GM18498 (cell line): ENCODE measurements at regions not wholly inside any gene's neighbourhood (a gene's known extent, or its start where the extent isn't known, plus 50 kb on each side); places are given as distances from the start of the nearest gene placed in this dataset.

Source experiments
- ATAC-seq: cut with Tn5 transposase; IDR thresholded peaks from one replicate; pipeline ENCODE4 v1.9.1; 2021; ENCODE audit warnings: mild to moderate bottlenecking, moderate library complexity; ENCODE audit not compliant: unreplicated experiment

DNA sequence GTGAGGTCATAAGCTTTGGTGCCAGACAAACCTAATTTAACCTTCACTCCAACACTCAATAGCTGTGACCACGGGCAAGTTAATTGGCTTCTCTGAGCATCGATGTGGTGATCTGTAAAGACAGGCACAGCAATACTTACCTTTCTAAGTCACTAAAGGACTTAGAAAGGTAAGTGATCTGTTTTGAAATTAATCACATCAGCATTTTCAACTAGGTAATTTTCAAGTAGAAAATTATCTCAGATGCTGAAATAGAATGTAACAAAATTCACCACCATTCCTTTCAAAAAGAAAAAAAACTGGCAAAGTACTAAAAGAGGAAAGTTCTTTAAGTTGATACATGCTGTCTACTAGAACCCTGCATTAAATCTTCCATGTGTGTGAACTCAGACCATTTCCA, 354.5 kb downstream of the ICE1 start:
- ATAC-seq = no peak

DNA sequence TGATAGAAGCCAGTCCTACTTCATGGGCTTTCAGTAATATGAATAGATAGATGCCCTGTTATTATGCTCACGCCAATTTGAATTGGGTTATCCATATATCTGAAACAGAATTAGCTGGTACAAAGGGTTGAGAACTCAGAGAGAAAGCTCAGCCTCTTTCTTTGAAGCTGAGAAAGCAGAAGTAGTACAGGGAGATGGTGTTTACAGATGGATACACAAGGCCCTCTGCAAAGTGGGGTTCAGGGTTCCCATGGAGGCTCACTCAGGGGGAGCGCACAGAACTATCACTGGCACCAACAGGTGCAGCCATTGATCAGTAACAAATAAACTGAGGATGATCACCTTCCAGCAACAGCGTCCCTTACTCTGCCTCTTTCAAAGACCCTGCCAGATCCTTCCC, 349.7 kb downstream of the ICE1 start:
- ATAC-seq = no peak

DNA sequence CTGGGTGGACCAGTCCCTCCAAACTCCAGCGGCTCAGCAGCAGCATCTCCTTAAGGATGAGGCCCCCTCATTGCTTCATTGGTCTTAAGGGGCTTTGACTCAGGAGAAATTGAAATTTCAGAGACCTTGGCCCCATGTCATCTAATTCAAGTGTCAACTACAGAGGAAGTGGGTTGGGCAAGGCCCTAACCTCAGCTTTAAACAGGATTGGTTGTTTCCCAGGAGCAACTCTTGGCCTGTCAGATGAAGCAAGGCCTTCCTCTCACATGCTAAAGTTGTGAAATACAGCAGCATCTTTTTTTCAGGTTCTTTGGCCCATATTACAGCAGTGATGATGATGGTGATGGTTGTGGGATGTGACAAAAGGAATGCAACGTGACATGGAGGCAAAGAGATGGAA, 348.3 kb downstream of the ICE1 start:
- no peak for ATAC-seq

DNA sequence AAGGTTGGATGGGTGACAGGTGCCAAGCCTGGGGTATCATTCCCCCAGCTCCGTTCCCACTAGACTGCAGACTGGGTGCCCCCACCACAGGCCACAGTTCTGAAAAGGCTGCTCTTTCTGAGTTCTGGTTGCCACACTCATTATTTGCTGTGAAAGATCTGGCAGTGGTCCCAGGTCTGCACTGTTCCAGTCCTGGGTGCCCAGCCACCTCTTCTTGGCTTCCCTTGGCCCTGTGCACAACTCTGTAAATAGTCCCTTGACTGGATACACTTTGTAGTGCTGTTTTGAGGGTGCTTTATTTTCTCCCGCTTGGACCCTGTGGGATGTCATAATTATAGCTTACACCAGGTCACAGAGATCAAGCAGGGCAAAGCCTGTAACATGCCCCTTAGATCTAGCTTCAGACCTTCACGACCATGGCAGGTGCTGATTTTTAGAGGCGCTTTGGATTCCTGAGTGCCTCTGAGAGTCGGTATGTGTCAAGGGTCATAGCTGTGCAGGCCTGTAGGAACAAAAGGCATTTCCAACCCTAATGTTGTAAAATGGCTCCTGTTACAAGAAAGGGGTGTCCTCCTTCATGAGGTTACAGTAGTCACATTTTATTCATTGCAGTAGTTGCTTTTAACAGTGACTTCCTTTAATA, 344.9 kb downstream of the ICE1 start:
- ATAC-seq = no peak

DNA sequence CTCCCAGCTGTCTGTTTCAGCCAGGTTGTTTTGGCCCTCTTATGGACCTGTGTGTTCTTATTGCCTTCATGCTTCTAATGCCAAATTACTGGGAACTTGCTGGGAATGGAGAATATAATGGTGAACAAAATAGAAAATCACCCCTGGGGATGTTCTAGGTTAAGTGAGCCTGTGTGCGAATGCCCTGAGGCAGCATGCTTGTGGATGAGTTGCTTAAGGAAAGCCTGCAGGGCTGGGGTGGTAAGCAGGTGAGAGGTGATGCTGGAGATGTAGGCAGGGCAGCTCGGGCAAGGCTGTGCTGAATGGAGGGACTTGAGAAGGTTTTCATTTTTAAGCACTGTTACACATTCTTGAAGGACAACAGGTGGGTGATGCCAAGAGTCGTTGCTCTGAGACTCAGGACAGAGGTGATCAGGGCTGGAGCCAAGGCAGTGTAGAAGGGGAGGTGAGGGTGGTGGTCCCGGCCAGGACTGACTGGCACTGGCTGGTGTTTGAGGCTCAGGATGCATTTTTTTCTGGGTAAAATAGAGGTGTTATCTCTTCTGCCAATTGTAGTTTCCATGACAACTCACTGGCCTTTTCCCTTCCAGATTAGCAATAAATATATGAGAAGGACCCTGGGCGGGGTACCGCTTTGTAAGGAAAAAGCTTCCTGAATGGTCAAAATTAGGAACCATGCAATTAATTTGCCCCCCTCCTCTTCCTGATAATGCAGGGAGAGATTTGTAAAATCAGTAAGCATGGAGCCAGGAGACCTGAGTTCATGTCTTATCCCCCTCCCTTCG, 342.8 kb downstream of the ICE1 start:
- ATAC-seq = no peak

DNA sequence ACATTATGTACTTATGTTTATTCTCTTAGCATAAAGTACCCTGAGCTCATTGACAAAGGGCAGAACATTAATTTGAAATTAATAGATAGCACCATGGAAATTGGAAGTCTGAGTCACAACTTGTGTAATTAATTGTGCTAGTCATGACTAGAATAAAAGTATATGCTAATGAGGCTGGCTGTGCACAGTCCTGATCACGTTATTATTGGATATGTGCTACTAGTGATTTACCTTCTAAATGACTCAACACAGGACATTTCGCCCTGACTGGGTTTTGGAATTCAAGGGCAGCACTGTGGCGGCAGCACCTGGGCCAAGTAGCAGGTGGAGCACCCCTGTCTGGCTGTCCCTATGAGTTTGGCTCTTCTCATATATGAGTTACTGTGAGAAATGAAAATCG, 341.8 kb downstream of the ICE1 start:
- ATAC-seq = no peak

DNA sequence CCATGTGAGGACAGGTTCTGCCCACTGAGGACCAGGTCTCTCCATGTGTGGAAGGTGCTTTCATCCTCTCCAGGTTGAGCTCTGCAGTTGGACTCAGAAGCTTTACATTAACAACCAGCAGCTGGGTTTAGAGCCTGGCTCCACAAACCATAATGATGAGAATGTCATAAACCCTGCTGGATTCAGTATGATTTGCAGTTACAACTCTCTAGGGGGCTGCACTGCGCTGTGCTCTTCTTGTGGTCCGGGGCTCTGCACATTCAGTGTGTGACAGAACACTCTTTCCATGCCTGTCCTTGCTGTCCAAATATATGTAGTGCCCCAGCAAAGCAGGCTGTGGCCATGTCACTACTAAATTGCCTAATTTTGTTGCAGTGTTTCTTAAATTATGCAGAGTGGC, 334.3 kb downstream of the ICE1 start:
- ATAC-seq = no peak

DNA sequence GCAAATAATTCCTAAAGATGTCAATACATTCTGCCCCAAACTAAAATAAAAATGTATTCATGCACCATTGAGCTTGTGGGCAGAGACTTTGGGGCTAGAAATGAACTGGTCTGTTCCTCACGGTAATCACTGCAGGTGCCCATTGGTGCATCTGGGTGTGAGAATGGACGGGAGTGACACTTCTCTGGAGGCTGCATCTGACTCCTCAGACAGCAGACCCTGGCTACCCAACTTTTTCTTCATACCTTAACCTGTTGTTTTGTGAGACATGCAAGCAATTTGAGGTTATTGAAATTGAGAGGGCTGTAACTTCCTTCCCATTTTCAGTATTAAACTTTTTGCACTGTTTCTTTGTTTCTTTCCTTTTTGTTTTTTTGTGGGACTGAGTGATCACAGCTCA, 333.4 kb downstream of the ICE1 start:
- peak; percentile 58 for ATAC-seq

DNA sequence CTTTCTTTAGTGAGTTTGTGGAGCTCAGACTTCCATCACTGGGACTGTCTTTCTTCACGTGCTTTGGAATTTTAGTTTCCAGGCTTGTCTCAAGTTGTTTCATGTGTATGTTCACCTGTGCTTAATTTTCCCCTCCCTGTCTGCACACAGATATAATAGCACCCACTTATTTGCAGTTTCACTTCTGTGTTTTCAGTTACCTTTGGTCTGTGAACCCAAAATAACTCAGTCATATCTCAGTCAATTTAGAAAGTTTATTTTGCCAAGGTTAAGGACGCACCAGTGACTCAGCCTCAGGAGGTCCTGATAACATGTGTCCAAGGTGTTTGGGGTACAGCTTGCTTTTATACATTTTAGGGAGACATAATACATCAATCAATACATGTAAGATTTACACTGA, 330.4 kb downstream of the ICE1 start:
- ATAC-seq = peak; percentile 64

DNA sequence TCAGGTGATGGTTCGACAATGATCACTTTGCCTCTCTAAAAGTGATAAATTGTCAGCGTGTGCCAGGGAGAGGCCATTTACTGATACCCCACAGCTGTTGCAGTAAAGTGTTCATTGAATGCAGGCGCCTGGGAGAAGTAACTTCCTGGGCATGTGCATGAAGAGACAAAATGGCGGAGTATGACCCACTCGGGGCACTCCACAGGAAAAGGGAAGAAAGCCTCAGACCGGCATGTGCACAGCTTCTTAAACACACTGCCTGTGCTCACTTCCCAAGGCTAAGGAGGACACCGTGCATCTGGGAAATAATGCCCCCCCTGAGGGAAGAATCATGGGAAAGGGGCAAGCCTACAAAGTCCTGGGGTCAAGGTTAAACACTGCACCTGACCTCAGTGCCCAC, 329.5 kb downstream of the ICE1 start:
- ATAC-seq = no peak

DNA sequence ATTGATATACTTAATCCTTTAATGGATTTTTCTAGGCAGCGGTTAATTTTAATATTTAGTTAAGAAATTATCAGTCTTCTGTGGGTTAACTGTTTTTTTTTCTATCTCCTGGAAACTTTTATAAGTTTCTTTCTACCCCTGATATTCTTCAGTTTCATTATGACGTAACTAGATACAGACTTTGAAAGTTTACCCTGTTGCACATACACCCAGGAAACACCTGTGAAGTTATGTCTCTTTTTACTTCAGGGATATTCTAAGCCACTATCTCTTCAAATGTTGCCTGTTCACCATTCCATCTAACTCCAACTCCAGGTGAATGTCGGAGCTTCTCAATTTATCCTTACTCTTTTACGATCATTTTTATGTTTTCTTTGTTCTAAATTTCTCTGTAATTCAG, 329.0 kb downstream of the ICE1 start:
- ATAC-seq = peak; percentile 42

DNA sequence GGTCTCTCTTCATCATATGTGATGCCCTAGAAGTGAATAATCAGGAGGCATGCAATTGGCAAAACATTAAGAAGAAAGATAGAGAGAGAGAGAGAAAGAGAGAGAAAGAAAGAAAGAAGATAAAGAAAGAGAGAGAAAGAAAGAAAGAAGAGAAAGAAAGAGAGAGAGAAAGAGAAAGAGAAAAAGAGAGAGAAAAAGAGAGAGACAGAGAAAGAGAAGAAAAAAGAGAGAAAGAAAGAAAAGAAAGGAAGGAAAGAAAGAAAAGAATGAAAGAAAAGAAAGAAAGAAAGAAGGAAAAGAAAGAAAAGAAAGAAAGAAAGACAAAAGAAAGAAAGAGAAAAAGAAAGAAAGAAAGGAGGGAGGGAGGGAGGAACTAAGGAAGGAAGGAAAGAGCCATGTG, 318.9 kb downstream of the ICE1 start:
- no peak for ATAC-seq

DNA sequence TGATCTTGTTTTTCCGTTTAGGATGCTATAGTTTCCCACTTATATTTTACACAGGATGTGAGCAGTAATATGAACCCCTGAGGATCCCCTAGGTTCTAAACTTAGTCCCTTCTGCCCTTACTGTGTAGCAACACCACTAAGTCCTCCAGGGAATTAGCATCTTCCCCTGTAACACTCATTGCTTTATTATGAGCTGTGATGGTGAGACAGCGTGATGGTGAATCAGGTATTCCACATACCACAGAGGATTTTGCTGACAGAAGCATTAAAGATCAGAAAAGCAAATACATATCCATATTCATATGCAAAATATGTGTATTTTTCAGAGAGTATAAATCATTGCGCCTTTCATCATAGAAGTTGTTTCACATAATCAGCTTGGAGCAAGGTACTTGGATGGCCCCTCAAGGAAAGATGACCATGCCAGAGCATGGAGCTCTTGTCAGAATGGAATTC, 317.0 kb downstream of the ICE1 start:
- ATAC-seq = peak; percentile 22

DNA sequence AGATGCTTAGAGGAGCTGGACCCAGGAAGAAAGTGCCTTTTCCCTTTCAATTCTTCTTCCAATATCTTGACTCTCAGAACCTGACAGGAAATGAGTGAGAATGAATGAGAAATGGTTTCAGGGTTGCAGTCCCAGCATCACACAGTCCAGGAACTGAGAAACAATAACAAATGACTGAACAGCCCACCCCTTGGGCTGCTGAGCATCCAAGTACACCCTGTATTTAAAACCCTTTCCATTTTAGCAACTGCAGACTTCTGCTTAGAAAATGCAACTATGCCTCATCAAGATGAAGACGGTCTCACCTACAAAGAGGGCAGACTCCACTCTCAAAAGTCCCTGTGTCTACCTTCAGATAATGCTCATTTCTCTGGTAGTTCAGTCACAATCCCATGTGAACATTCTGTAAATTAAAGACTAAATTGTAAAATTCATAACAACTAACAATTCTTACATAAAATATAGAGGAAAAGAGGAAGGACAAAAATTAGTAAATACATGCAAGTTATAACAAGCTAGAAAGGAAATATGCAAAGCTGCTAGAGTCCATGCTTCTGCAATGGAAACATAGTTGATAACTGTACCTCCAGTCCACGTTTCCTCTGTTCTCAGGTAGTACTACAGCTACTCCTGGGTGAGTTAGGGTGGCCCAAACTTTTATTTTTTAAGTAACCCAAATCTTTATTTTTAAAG, 316.5 kb downstream of the ICE1 start:
- peak; percentile 88 for ATAC-seq

DNA sequence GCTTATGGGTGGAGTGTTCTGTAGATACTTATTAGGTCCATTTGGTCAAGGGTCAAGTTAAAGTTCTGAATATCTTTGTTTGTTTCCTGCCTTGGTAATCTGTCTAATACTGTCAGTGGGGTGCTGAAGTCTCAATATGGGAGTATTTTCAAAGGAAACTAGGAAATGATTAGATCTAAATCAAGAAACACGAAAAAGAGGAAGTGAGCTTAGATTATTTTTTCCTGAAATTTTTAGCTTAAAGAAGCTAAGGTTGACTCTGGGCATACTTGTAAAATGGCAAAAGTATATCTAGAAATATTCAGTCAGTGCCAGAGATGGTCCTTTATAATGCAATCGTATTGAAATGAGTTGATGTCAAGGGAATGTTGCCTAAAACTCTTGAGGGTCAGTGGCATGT, 313.5 kb downstream of the ICE1 start:
- ATAC-seq = no peak

DNA sequence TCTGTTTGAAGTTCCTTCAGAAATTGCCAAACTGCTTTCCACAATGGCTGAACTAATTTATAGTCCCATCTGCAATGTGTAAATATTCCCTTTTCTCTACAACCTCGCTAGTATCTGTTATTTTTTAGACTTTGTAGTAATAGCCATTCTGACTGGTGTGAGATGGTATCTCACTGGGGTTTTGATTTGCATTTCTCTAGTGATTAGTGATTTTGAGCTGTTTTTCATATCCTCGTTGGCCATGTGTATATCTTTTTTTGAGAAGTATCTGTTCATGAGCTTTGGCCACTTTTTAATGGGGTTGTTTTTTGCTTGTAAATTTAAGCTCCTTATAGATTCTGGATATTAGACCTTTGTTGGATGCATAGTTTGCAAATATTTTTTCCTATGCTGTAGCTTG, 310.6 kb downstream of the ICE1 start:
- peak; percentile 45 for ATAC-seq

DNA sequence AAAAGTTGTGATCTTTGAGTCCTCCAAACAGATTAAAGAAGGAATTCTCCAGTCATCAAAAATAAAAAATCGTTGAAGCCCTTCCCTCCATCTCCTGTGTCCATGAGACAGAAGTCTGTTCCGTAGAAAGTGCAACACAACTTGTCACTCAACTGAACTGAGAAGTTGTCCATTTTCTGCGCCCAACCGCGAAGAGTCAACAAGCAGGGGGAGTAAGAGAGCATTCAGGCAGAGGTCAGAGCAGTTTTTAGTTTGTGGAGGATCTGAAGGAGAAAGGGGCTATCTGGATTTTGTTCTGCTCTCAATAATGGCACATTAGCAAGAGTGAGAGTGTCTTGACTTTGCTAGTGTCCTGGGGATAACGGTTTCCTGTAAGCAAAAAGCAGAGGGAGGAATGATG, 303.9 kb downstream of the ICE1 start:
- ATAC-seq = no peak

DNA sequence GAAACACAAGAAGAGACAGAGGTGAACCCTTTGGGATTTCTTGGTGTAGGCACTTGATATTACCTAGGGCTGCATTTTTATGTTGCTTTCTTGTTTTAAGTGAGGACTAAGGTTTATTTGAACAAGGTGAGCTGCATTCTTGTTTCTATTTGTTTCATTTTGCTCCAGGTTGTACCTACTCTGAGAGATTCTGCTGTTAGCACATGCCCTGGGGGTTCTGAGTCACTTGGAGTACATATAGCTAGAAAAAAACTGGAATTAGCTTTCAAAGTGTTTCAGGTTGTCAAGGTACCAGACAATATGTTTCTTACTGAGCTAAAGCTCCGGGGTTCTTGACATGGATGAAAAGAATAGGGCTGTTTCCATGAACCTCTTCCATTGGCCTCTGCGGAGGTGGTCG, 299.4 kb downstream of the ICE1 start:
- ATAC-seq = no peak

DNA sequence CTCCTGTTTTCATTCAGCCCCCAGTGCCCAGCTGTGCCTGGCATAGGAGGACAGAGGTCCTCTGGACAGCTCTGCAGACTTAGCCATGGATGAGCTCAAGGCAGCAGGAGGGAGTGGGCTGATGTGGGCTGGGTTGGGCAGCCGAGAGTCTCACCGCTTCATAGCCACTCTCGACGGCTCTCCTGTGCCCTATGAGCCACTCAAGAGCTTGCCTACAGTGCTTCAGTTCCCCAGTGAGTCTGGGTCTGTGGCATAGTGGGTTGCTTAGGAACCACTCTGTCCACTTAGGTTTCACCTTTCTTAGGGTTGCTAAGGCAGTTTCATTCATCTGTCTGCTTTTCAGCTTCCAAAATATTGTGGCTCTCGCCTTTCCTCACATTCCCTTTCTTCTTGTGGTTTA, 296.8 kb downstream of the ICE1 start:
- ATAC-seq = no peak

DNA sequence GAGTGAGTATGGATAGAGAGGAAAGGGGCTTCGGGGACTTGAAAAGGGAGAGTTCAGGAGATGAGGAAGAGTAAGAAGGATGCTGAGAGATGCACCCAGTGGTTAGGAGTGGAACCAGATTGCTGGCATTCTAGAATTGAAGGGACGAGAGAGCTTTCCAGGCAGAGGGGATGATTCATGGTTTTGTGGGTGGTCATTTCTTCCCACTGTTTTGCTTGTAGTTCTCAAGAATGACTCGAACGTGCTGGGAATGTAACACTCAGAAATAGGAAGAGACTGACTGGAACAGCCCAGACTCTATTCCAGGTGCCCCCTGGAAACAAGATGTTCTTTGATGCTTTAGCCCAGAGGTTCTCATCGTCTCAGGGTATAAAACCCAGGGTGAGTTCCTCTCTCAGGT, 294.2 kb downstream of the ICE1 start:
- ATAC-seq = no peak

DNA sequence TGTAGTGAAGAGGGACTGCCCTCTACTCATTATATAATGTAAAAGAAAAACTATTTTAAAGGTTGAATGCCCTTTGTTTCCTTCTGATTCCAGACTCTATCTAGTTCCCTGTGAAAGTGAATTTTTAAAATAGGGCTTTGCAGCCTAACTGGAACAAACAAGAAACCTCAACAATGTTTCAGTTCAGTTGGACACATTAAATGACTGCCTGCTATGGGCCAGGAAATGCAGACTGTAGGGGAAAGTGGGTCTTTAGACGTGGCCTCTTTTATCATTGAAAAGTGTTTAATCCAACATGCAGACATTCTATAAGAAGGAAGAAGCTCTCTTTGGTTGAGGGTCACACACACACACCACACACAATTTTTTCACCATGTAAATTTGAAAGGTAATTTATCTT, 289.1 kb downstream of the ICE1 start:
- no peak for ATAC-seq

DNA sequence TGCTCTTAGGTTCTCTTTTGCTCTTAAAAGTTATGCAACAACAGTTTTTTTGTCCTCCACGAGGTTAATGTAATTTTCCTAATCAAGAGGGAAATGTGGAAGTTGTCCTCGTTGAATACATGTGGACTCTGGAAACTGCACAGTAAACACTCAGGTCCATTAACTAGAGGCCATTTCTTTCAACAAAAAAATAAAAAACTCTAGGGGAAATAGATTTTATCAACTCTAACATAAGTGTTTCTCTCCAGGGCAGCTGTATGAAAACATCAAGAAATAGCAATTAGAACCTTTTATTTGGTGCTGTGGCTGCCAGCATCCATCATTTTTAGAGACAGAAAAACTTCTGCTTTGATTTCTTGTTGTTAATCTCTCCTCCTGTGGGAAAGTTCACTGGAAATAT, 288.6 kb downstream of the ICE1 start:
- ATAC-seq = no peak
